Globus pallidus (tissue), 1 donor: ENCODE measurements at regions not wholly inside any gene's neighbourhood (a gene's known extent, or its start where the extent isn't known, plus 50 kb on each side); places are given as distances from the start of the nearest gene placed in this dataset.

ENCODE experiments used
- DNase-seq: peaks from one replicate; pipeline ENCODE4 v3.0.0-alpha.2; 2015; ENCODE audit warnings: low spot score

DNA sequence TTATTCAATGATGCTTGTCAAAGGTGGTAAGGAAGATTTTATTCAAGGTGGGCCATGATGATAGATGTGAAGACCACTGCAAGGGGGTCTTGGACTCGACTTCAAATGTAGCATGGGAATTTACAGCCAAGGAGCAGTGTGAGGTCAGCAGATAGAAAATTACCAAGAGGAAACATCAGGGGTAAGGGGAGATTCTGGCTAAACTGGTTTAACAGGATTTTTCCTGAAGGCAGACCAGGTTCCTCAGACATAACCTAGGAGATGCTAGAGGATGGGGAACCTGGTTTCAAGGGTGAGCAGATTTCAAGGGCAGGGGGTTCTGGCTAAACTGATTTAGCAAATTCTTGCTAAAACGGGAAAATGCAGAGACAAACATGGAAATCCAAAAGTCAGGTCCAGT lies 464.9 kb downstream of the TAFA4 start:
- DNase-seq, result no peak

DNA sequence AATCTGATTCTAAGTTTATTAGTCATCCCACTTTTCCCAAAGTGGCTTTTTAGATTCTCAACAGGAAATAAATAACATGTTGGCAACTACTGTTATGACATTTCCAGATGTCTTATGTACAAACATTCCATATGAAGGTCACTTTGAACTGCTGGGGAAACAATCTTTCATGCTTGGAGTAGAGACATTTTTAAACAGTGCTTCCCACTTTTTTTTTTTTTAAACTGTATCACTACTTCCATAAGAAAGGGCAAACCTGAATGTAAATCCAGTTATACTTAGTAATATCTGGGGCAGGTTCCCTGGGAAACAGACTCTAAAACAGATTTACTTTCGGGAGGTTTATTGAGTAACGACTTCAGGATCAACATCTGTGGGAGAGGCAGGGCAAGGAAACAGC lies 473.8 kb downstream of the TAFA4 start:
- no peak for DNase-seq

DNA sequence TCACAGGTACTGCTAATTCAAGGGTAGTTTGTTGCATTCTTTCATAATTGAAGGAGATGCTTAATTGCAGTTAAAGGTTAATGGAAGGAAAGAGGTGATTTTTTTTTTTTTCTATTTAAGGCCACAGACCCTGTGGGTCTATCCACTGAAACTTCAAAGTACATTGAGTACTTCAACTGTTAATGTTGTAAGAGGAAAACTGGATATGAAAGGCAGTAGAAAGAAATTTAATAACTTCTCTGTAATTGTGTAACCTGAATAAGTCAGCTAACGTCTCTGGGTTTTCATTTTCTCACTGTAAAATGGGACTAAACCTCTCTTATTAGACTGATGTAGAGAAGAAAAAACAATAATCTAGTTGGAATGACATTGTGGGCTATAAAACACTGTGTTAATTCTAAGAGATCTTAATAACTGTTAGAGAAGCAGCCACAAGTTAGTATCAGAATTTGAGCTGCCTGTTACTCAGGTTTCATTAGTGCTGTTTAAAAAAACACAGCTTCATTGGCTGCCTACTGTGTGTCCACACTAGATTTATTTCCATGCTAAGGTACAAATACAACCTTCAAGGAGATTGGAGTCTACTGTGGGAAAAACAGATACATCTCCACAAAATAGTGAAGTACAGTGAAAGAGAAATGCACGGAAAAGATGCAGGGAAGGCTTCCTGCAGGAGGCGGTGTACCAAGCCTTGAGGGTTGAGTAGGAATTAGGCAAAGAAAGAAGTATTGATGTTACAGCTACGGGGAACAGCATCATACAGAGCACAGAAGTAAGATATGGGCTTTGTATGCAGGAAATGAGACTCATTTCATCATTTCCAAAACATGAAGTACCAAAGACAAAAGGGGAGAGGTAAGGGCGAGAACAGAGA lies 483.6 kb downstream of the TAFA4 start:
- DNase-seq, result no peak

DNA sequence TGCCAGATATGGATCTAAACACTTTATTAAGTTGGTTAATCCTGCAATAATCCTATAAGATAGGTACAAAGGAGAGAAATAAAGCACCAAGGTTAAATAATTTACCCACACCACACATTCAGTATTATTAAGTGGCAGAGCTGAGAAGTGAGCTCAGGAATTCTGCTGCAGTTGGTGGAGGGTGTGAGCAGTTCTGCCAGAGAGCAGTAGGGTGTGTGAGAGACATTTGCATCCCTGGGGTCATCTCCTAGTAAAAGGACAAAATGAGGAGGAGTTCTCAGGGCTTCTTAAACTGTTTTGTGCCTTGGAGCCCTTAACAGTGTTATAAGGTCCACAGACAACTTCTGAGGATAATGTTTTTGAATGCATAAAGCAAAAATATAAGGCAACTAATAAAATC lies 484.5 kb downstream of the TAFA4 start:
- no peak for DNase-seq

DNA sequence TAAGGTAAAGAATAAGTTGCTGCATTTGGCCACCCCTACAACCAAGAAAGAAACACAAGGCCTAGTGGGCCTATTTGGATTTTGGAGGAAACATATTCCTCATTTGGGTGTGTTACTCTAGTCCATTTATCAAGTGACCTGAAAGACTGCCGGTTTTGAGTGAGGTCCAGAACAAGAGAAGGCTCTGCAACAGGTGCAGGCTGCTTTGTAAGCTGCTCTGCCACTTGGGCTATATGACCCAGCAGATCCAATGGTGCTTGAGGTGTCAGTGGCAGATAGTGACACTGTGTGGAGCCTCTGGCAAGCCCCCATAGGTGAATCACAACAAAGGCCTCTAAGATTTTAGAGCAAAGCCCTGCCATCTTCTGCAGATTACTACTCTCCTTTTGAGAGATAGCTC lies 491.3 kb downstream of the TAFA4 start:
- no peak for DNase-seq

DNA sequence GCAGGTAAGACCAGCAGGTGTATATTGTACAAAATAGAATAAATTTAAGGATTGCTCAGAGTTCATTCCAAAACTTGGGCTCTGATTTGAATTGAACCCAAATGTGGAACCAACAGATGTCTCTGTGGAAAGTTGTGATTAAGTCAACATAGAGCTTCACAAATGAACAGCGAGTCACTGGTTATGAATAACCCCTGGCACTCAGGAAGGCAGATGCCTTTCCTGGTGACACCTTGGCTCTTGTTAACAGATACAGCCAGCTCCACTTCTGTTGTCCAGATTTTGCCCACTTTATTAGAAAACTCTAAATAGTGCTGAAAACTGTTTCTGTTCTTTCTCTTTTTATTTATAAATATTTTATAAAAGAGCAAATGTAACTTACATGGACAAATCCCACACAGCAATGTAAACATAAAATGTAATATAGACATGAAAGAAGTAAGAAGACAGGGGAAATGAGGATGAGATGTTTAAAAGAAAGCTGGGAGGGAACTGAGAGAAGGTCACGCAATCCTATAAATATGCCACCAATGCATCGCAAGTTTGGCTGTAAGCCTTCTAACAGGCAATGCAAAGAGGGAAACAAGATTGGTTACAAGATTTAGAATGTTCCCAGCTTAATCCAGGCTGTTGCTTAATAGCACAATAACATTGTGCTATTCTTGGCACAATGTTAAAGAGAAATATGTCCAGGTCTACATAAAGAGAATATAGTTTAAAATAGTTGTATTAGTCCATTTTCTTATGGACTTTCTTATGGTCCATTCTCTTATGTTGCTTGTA lies 495.5 kb downstream of the TAFA4 start:
- no peak for DNase-seq

DNA sequence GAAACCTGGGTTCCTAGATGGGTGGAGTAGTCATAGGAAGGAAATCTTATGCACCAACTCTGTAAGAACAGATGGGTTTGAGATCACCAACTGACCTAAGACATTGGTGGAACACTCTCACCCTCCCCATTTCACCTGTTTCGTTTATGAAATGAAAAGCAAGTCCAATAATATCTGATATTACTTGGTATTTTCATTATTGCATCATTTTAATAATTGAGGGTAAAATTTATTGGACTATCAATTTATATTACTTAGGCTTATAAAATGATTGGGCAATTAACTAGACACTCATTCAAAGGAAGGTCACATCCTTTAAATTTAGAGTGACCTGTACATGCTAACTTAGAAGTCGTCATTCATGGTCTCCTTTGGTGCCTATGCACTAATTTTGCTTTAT lies 503.9 kb downstream of the TAFA4 start:
- no peak for DNase-seq

DNA sequence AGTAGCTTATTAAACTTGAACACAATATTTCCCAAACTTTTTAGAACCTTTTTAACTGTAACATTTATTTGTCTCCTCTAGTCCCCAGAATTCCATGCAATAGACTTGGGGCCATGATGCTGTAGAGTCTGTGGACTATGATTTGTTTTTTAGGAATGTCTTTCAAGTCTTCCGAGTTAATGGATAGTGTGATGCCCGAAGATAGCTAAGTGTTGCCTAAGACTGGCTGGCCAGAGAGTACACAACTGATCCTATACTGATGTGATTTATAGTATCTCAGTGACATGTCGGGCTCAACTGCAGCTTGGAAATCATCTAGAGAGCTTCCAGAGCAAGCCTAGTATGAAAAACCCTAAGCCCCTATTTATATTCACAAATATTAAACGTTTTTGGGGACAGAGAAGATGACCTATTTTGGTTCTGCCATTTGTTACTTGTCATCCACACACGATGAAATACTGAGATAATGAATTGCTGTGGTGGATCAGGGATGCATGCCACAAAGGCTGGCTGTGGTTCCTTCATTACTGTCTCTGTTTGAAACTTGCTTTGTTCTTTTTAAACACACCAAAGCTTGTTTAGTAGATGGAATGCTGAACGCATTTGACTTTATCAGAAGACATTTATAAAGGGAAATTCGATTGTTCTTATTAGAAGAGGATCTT lies 507.4 kb downstream of the TAFA4 start:
- DNase-seq, result no peak

DNA sequence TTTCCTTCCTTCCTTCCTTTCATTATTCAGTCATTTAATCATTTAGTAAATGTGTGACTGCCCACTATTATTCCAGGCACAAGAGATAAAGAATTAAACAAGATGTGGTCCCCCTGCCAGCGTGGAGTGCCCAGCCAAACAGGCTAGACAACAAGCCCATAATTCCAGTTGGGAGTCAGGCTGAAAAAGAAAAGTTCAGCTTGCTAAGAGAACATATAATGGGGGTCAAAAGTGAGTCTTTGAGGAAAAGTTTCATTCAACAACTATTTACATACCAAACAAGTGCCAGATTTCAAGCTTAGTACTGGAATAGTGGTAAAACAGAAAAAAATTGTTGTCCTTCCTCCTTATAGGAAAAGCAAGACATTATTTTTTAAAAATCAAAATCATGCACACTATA lies 523.7 kb downstream of the TAFA4 start:
- DNase-seq, result no peak

DNA sequence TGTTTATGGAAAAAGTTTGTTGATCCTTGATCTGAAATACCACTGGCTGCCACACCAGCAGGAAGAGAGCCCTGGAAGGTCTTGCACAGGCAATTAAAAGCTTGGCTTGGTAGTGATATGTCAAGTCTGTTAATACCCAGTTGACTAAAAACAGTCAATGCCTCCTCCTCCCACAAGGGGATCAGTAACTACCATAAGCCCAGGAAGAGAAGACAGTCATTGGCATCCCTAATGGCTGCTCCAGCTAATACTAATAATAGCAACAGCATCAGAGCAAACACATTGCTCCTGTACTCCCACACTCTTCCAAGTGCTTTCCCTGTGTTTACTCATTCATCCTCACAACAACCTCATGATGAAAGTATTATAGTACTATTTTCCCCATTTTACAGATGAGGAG lies 528.6 kb downstream of the TAFA4 start:
- DNase-seq, result no peak

DNA sequence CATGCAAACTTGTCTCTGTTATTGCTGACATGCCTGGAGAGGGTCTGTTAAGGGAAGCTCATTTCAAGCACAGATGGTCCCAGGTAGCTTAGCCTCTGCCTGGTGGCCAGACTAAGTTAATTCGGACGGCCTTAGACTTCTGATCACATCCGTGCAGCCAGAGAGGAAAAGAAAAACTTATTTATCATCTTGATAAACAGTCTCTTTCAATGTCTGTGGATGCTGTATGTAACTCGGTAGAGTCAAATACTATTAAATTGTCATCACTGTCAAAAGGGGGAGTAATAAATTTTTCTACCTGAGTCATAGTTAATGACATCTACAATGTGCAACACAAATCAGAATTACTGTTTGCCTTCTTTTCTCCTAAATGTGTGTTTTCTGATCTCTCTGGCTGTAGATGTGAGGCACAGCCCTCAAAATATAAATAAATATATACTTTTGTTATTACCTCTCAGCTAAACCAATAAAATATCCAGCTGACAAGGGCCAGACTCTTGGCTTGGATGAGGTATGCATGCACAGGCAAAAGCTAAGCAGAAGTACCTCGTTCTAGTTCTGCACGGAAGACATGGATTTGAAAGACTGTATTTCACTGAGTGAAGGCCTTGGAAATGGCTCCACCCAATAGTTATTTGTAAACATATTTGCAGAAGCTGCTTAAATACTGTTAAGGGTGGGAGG lies 530.0 kb downstream of the TAFA4 start:
- DNase-seq, result no peak

DNA sequence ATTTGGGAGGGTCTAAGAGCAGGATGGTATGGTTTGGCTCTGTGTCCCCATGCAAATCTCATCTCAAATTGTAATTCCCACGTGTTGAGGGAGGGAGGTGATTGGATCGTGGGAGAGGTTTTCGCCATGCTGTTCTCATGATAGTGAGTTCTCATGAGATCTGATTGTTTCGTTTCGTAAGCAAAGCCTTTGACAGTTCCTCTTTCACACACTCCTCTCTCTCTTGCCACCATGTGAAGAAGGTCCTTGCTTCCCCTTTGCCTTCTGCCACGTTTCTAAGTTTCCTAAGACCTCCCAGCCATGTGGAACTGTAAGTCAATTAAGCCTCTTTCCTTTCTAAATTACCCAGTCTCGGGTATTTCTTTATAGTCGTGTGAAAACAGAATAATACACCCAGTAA lies 553.7 kb downstream of the TAFA4 start:
- no peak for DNase-seq

DNA sequence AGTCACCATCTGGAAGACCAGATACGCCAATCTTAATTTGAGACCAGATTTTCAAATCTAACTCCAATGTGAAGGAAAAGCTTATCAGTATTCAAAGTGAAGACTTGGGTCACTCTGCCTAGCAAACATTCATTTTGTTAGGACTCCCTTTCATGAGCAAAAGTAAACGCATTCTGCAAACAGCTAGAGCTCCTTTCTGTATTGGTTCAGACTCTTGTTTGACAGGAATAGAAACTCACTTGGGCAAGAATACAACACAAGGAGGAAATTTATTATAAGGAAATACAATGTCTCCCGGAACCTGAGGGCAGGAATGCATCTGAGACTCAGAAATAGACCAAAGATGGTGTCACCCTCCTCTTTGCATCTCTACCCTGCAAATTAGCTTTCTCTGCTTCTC lies 558.6 kb downstream of the TAFA4 start:
- no peak for DNase-seq

DNA sequence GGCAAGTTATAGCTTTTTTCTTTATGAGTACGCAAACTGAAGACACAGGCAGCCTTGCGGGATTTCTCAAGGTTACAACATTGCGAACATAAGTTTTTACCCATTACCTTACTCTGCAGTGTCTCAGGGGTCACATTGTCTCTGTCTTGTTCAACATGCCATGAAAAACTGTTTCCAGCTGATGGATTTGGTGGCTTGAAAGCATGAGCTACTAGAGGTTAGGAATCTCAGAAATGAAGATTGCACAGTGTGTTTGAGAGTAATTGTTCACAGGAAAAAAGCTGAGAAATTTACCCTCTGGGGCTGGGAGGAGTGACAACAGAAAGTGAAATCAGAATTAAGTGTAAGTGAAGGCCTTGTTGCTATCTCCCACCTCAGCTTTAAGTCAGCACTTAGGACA lies 568.6 kb downstream of the TAFA4 start:
- DNase-seq, result no peak

DNA sequence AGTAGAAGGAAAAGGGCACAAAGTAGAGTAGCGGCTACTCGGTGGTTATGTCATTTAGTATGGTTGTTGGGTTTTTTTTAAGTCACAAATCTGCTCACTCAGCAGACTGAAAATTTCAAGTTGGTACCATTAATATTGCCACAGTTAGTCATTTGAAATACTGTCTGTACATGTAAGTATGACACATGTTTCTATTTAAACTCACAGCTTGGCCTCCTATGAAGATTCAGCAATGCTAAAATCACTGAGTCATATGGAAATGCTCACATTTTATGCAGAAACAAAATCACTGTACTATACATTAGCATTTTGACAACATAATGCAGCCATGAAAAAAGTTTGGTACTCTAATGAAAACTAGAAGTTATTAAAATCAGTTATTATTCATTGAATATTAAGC lies 571.9 kb downstream of the TAFA4 start:
- DNase-seq, result no peak

DNA sequence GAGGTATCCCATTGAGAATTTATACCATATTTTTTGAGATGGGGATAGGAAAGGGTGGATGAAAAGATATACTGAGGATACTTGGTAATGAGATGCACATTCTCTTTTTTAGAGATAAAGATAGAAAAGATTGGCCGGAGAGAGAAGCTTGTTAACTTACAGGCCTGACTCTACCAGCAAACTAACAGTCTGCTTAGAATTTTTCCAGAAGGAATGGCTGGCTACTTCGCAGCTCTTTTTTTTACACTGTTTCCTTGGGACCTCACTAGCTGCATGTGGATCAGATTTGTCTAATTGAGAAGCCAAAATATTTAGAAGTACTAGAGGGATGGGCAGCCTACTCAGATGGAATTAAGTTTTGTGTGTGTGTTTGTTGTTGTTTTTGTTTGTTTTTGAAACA lies 586.6 kb downstream of the TAFA4 start:
- DNase-seq, result no peak

DNA sequence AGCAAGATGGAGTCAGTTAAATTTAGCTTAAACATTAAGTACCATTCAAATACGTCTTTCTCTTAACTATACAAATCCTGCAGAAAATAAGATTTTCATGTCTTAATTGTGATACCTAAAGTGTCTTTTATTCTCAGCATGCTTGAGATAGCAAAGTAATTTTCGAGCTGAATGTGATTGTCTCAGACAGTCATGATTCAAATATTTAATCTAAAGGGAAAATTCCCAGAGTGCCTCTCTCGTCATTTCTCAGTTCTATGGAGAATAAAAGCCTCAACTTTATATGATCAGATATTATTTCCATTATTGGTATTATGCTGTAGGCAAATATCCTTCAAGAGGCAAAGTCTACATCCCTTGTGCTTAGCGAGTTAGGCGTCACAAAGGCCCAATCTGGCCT lies 589.9 kb downstream of the TAFA4 start:
- no peak for DNase-seq

DNA sequence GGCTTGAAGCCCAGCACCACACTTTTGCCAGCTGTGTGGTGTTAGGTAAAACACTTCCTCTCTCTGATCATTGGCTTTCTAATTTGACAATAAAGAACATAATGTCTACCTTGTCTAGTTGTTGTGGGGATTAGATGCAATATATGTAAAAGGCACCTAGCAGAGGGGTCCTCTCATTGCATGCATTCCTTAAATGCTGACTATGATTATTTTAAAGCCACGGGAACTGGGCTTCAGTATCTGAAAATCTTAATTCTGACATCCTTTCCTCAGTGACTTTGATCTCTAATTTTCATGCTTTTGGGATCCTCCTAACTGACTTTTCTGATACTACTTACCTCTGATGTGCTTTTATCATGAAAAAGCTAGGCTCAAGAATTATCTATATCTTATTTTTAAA lies 596.3 kb downstream of the TAFA4 start:
- DNase-seq, result no peak

DNA sequence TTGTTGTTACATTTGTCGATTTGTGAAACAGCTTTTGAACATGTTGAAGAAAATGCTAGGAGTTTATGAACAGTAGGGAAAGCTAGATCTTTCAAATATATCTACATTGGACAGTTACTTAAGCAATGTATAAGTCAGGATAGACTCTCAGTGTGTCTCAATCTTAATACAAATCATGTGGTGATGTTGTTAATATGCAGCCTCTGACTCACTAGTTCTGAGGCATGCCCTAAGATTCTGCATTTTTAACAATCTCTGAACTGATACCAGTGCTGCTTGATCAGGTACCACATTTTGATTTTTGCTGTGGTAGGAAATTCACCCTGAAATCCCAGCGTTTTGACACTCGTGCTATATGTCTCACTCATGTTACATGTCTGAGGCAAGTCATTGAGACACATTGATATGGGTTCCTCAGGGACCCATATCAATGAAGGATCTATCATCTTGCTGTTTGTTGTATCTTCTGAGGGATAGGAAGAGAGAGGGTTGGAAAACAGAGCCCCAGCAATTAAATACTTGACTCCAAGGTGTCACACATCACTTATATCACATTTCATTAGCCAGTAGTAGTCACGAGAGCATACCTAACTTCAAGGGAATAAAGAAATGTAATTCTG lies 597.9 kb downstream of the TAFA4 start:
- no peak for DNase-seq

DNA sequence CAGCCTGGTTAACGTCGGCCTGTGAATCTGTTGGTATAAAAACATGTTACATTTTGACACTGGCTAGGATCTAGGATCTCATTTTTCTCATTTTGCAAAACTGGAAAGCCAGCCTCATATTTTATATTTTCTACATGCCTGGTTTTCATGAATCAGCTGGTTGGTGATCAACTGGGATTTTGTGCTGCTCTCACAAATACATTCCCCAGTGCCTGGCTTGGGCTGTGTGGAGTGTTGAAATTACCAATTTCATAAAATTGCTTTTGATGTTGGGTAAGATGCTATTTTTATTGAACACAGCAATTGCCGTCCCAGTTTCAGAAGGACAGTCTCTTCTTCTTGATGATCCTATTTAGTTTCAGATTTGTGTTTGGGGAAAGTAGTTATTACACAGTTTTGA lies 604.3 kb downstream of the TAFA4 start:
- DNase-seq, result no peak

DNA sequence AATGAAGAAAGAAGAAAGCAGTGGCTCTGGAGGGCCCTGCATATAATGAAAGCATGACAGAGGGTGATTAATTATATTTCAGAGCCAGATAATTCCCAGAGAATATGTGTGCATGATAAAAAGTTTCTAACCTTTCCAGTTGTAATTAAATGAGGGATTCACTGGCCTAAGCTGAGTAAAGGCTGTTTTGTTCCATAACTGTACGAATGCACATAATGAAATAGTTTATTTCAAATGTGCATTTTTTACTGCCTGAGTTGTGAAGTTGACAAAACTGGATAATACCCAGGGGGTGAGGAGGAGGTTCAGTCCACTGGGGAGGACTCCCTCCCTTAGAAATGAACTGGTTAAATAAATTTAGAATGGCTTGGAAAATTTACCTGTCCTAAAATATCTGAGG lies 616.4 kb downstream of the TAFA4 start:
- no peak for DNase-seq

DNA sequence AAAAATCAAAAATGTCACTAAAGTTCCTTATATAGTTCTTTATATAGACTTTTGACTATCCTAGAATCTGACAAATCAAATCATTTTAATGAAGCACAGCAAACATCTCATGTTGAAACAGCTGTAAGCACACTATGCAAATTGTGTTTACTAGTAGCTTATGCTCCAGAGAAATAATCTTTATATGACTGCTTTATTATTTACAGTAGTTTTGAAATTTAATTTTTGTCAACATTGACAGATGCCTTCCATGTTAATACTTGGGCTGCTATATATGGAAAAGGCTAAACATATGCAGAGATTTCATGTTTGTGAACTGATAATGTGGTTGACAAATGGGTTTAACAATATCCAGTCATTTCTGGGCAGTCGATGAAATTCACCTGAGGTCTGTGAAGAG lies 616.8 kb downstream of the TAFA4 start:
- DNase-seq, result no peak
